Common myeloid progenitor, CD34-positive (primary cell): ENCODE measurements at regions not wholly inside any gene's neighbourhood (a gene's known extent, or its start where the extent isn't known, plus 50 kb on each side); places are given as distances from the start of the nearest gene placed in this dataset.

Experiments used
- CTCF ChIA-PET: fragments of 350-600 bp; sonication (Branson Sonifier 250); formaldehyde crosslinking; loops from one replicate; lab custom pipeline; 2021; ENCODE audit warnings: antibody characterized with exemption; lab: Charles Lee
- POLR2A ChIA-PET: fragments of 350-600 bp; sonication (Branson Sonifier 250); formaldehyde crosslinking; loops from one replicate; lab custom pipeline; 2021; ENCODE audit warnings: antibody characterized with exemption; lab: Charles Lee
- DNase-seq, 3 donors: peaks; one replicate each; pipeline versions ENCODE4 v3.0.0 to v3.0.0-alpha.2; 2013
- H3K27ac ChIP-seq, 2 experiments: 1 replicate in 1 of 2; 2 replicates in 1 of 2; pipeline ENCODE4 v1.7.0; 2013; ENCODE audit warnings: inconsistent platforms in 2 of 2, low read length in 2 of 2, mild to moderate bottlenecking in 2 of 2, low read depth in 1 of 2, moderate library complexity in 1 of 2; ENCODE audit not compliant: severe bottlenecking in 2 of 2, insufficient read depth in 1 of 2, poor library complexity in 1 of 2
- H3K27me3 ChIP-seq, 5 experiments: replicated peaks in 2 of 5; 1 replicate in 3 of 5; 2 replicates in 2 of 5; pipeline versions ENCODE4 v1.6.1 to v1.7.0; 2013; ENCODE audit warnings: low read length in 4 of 5, mild to moderate bottlenecking in 2 of 5, moderate library complexity in 2 of 5, inconsistent platforms in 1 of 5; ENCODE audit not compliant: insufficient read depth in 5 of 5, control insufficient read depth in 4 of 5
- H3K36me3 ChIP-seq, 4 experiments: 1 replicate in 2 of 4; 2 replicates in 2 of 4; pipeline versions ENCODE4 v1.6.1 to v1.7.0; 2013; ENCODE audit warnings: low read length in 3 of 4, control low read depth in 1 of 4, mild to moderate bottlenecking in 1 of 4; ENCODE audit not compliant: control insufficient read depth in 4 of 4, insufficient read depth in 4 of 4
- H3K4me1 ChIP-seq, 4 experiments: 1 replicate in 3 of 4; 2 replicates in 1 of 4; pipeline versions ENCODE4 v1.6.1 to v1.7.1; 2013; ENCODE audit warnings: low read length in 3 of 4, mild to moderate bottlenecking in 3 of 4, control low read depth in 1 of 4, inconsistent platforms in 1 of 4, moderate library complexity in 1 of 4; ENCODE audit not compliant: control insufficient read depth in 4 of 4, insufficient read depth in 4 of 4; ENCODE audit errors: control extremely low read depth in 1 of 4
- H3K4me3 ChIP-seq, 7 experiments: 1 replicate in 4 of 7; 2 replicates in 3 of 7; pipeline versions ENCODE4 v1.5.1 to v1.7.0; 2013; ENCODE audit warnings: mild to moderate bottlenecking in 7 of 7, low read length in 6 of 7, moderate library complexity in 6 of 7, inconsistent platforms in 2 of 7, low read depth in 2 of 7, control low read depth in 1 of 7; ENCODE audit not compliant: insufficient read depth in 4 of 7, control insufficient read depth in 1 of 7; ENCODE audit errors: extremely low read depth in 1 of 7
- H3K9me3 ChIP-seq, 5 experiments: 1 replicate in 4 of 5; 2 replicates in 1 of 5; pipeline versions ENCODE4 v1.6.1 to v1.7.1; 2013; ENCODE audit warnings: low read length in 4 of 5, mild to moderate bottlenecking in 2 of 5, inconsistent platforms in 1 of 5, low read depth in 1 of 5, moderate library complexity in 1 of 5; ENCODE audit not compliant: control insufficient read depth in 4 of 5, insufficient read depth in 2 of 5; ENCODE audit errors: control extremely low read depth in 1 of 5
- WGBS: methylation state at CpG from one replicate; pipeline ENCODE4 v1.1.5; 2013; ENCODE audit not compliant: insufficient coverage; 5-methylcytosine and 5-hydroxymethylcytosine counted together

GRCh38 chr2:71811726-71812125 is 335.9 kb downstream of the CYP26B1 start:
- Histone ChIP-seq H3K27ac (no peak overlapping the region), H3K4me1 (no peaks in the 10 kb centered on the region), H3K36me3 (no peaks in the 10 kb centered on the region), H3K27me3 (no peaks in the 10 kb centered on the region), H3K4me3 (no peak overlapping the region), H3K9me3 (no peaks in the 10 kb centered on the region)
- ChIA-PET POLR2A (no interaction called here), CTCF (no interaction called here)
- WGBS, result 100% methylated on average over 3 of the region's 4 CpGs
- no peak for DNase-seq

GRCh38 chr2:71811157-71811556 is 336.5 kb downstream of the CYP26B1 start:
- ChIA-PET POLR2A (no interaction called here), CTCF (interaction anchor here (1.1 kb wide), 1 partner anchor 13 kb away, joined by 3 read pairs; no protein-coding TSS in a partner anchor)
- H3K4me3 ChIP-seq, result no peak overlapping the region
- DNase-seq, result no peak
- no peaks in the 10 kb centered on the region for H3K4me1 ChIP-seq
- no peak overlapping the region for H3K27ac ChIP-seq
- H3K9me3 ChIP-seq, result peaks cover 0 to 3% (median 0%) of the 10 kb centered on the region in 5 experiments
- peaks cover 0 to 1% (median 0%) of the 10 kb centered on the region in 5 experiments for H3K27me3 ChIP-seq
- no peaks in the 10 kb centered on the region for H3K36me3 ChIP-seq

GRCh38 chr2:71807581-71808451 is 339.8 kb downstream of the CYP26B1 start:
- DNase-seq, result no peak
- Histone ChIP-seq H3K27ac (no peak overlapping the region), H3K27me3 (peaks cover 0 to 4% (median 0%) of the 10 kb centered on the region in 5 experiments), H3K36me3 (no peaks in the 10 kb centered on the region), H3K4me3 (no peak overlapping the region), H3K4me1 (no peaks in the 10 kb centered on the region), H3K9me3 (peaks cover 0 to 4% (median 0%) of the 10 kb centered on the region in 5 experiments)
- WGBS, result 92% methylated on average over 7 of the region's 8 CpGs
- CTCF ChIA-PET, result interaction anchor here (1.0 kb wide), 1 partner anchor 11 kb away, joined by 3 read pairs; no protein-coding TSS in a partner anchor
- POLR2A ChIA-PET, result no interaction called here

- 89% methylated on average over 2 of the region's 3 CpGs for WGBS
- Histone ChIP-seq H3K4me3 (no peak overlapping the region), H3K27ac (no peak overlapping the region), H3K27me3 (peaks cover 0 to 4% (median 0%) of the 10 kb centered on the region in 5 experiments), H3K9me3 (peaks cover 0 to 4% (median 0%) of the 10 kb centered on the region in 5 experiments), H3K36me3 (no peaks in the 10 kb centered on the region), H3K4me1 (no peaks in the 10 kb centered on the region)
- DNase-seq, result no peak
- POLR2A ChIA-PET, result no interaction called here
- CTCF ChIA-PET, result interaction anchor here (1.2 kb wide), 1 partner anchor 775 kb away, joined by 3 read pairs; no protein-coding TSS in a partner anchor
Measured at GRCh38 chr2:71806432-71806831, 341.2 kb downstream of the CYP26B1 start.

- no peak overlapping the region for H3K27ac ChIP-seq
- H3K9me3 ChIP-seq, result peaks cover 0 to 4% (median 0%) of the 10 kb centered on the region in 5 experiments
- no peaks in the 10 kb centered on the region for H3K36me3 ChIP-seq
- 40% methylated on average over 1 of the region's 3 CpGs for WGBS
- ChIA-PET CTCF (no interaction called here), POLR2A (no interaction called here)
- H3K4me3 ChIP-seq, result no peak overlapping the region
- no peaks in the 10 kb centered on the region for H3K4me1 ChIP-seq
- H3K27me3 ChIP-seq, result peaks cover 0 to 5% (median 0%) of the 10 kb centered on the region in 5 experiments
- DNase-seq, result no peak
Measured at GRCh38 chr2:71804281-71804751, 343.3 kb downstream of the CYP26B1 start.

- DNase-seq, result no peak
- H3K9me3 ChIP-seq, result peaks cover 0 to 4% (median 0%) of the 10 kb centered on the region in 5 experiments
- WGBS, result 14% methylated on average over 1 of the region's 2 CpGs
- ChIA-PET POLR2A (no interaction called here), CTCF (interaction anchor here (1.2 kb wide), 1 partner anchor 12 kb away, joined by 5 read pairs; no protein-coding TSS in a partner anchor)
- H3K4me3 ChIP-seq, result no peak overlapping the region
- H3K27ac ChIP-seq, result no peak overlapping the region
- H3K4me1 ChIP-seq, result no peaks in the 10 kb centered on the region
- no peaks in the 10 kb centered on the region for H3K36me3 ChIP-seq
- H3K27me3 ChIP-seq, result peaks cover 0 to 5% (median 0%) of the 10 kb centered on the region in 5 experiments
Measured at GRCh38 chr2:71803398-71803797, 344.3 kb downstream of the CYP26B1 start.

GRCh38 chr2:71802556-71802955 is 345.1 kb downstream of the CYP26B1 start:
- no peak for DNase-seq
- WGBS, result 100% methylated on average over 1 of the region's 3 CpGs
- no peaks in the 10 kb centered on the region for H3K4me1 ChIP-seq
- no peaks in the 10 kb centered on the region for H3K36me3 ChIP-seq
- peaks cover 0 to 4% (median 0%) of the 10 kb centered on the region in 5 experiments for H3K9me3 ChIP-seq
- no peak overlapping the region for H3K27ac ChIP-seq
- no peak overlapping the region for H3K4me3 ChIP-seq
- ChIA-PET POLR2A (no interaction called here), CTCF (interaction anchor here (1.0 to 1.2 kb wide), 3 partner anchors 8 to 348 kb away, joined by 3 to 5 read pairs (median 3); no protein-coding TSS in a partner anchor)
- H3K27me3 ChIP-seq, result peaks cover 0 to 5% (median 0%) of the 10 kb centered on the region in 5 experiments
